NCI-H1048 (cell line): ENCODE measurements at regions not wholly inside any gene's neighbourhood (a gene's known extent, or its start where the extent isn't known, plus 50 kb on each side); places are given as distances from the start of the nearest gene placed in this dataset.
"Not testable (repeated sequence)": the region's sequence is repeated elsewhere in the genome, so short reads cannot be mapped to it uniquely, and the experiment has no call there.

Experiments
- DNase-seq: peaks from one replicate; lab custom pipeline; 2025; lab: John Stamatoyannopoulos, UW

GRCh38 chr5:53367727-53368126 is 112.7 kb upstream of the FST start:
- no peak for DNase-seq

GRCh38 chr5:53368516-53368915 is 111.9 kb upstream of the FST start:
- DNase-seq: no peak

DNA sequence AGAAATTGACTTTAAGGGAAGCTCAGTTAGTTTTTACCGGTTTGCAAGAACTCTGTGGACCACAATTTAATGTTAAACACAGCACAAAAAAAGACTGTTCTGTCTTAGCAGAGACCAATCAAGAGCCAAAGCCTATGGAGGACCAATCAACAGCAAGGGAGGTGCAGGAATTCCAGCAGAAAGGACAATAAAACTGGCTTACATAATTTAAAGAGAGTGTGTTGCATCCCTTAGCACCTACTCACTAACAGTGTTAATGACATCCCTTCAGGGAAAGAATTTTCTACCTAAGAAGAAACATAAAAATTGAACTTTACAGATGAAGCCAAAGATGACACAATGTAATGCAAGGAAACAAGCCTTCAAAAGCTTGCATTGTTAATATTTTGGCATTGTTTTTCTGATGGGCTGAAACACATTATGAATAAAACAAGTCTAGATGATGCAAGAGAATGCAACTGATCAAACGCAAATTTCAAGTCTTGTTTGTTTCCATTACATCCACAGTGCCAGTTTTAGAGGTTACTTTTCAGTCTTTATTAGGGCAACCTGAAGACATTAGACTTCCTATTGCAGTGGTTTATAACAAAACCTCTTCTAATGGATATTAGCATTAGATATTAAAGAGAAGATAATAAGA is 111.3 kb upstream of the FST start:
- DNase-seq: no peak

GRCh38 chr5:53369681-53370080 is 110.7 kb upstream of the FST start:
- no peak for DNase-seq

- no peak for DNase-seq
These were observed 106.8 kb upstream of the FST start for GRCh38 chr5:53373451-53374158.

GRCh38 chr5:53376853-53377252 is 103.6 kb upstream of the FST start:
- no peak for DNase-seq

DNA sequence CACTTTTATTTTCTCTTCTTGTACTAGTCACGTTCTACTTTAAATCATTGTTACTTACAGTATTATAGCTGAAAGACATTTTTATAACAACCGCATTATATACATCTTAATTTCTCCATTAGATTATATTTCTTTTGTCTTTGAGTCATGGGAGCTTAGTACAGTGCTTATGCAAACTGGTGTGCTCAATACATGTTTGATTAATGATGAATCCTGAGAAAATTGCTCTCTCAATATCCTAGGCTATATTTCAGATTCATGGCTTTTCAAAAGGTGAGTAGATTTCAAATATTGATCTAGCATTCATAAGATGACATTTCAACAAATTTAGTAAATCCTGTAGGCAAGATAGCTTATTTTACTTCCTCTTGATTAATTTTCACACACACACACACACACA is 102.2 kb upstream of the FST start:
- DNase-seq: no peak

GRCh38 chr5:53378590-53379247 is 101.7 kb upstream of the FST start:
- DNase-seq: no peak

- no peak for DNase-seq
These were observed 94.1 kb upstream of the FST start for GRCh38 chr5:53386341-53386740.

GRCh38 chr5:53389093-53389492 is 91.3 kb upstream of the FST start:
- DNase-seq: no peak

- no peak for DNase-seq
These were observed 88.4 kb upstream of the FST start for GRCh38 chr5:53392073-53392472.

- DNase-seq: no peak
These were observed 85.6 kb upstream of the FST start for GRCh38 chr5:53394808-53395207.

DNA sequence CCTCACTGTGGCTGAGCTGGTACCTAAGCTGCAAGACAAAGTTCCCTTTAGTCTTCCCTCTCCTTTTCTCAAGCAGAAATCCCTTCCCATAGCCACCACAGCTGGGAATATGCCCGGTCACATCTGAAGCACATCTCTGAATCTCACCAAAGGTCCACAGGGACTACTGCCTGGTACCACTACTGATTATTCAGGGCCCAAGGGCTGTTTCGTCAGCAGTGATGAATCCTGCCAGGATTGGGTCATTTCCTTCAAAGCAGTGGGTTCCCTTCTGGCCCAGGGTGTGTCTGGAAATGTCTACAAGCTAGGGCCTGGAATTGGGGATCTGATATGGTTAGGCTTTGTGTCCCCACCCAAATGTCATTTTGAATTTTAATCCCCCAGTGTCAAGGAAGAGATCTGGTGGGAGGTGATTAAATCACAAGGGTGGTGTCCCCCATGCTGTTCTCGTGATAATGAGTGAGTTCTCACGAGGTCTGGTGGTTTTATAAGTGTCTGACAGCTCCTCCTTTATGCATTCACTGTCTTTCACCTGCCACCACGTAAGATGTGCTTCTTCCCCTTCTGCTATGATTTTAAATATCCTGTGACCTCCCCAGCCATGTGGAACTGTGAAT is 83.2 kb upstream of the FST start:
- DNase-seq: no peak

DNA sequence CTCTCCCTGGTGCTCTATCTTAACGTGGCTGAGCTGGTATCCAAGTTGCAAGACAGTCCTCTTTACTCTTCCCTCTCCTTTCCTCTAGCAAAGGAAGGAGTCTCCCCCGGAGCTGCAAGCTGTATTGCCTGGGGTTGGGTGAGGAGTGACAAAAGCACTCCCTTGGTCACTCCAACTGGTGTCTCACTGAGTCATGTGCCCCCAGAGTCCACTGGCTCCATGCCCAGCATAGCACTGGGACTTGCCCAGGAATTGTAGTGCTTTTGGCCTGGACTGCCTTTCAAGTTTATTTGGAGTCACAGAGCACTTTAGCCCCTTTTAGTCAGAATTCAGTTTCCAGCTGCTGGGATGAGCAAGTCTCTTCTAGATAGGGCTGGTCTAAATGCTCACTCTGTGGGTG is 82.6 kb upstream of the FST start:
- no peak for DNase-seq

DNA sequence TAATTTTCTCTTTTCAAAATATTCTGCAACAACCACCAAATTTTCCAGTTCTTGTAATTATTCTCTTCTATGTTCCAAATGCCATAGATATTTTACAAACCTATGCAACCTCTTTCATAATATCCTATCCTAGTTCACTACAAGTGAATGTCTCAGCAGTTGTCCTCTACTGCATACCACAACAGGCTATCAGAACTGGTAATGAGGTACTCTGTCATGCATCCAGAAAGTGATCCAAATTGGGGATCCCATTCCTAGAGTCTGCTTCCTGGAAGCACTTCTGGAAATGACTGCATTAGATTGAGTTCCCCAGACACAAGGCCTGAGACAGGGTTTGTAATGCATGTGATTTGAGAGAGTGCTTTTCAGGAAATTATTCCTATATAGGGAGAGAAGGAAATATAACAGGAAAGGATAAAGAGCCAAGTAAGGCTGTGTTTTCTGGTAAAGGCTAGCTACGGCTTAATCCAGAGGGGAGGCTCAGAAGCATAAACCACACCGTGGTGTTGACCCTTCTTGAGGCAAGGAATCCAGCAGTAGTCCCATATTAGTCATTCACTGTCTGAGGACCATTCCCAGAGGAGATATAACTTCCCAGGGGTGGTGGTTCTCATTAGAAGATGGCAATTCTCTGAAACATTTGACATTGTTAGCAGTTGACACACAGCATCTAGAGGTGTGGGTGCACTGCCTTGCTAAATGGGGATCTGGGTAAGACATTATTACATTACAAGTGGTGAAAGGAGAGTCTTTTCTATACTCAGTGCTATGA is 80.3 kb upstream of the FST start:
- no peak for DNase-seq

GRCh38 chr5:53403291-53403690 is 77.1 kb upstream of the FST start:
- no peak for DNase-seq

GRCh38 chr5:53403758-53404157 is 76.7 kb upstream of the FST start:
- no peak for DNase-seq

DNA sequence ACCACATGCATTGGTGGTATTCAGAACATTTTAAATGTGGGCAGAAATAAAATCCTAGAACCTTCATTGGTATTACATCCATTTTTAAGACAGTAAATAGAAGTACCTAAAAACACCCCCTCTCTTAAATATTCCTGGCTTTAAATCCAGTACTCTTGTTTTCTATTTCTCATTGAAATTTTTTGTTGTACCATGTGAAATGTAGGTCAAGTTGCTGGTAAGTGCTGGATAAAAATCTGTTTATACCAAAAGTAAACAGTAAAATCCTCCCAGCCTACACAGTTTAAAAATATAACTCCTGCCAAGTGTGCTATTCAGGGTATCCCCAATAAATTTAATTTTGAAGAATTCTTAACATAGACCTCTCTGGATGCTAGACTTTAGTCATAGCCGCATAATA is 75.0 kb upstream of the FST start:
- no peak for DNase-seq

- DNase-seq: no peak
These were observed 73.7 kb upstream of the FST start for GRCh38 chr5:53406630-53407316.

DNA sequence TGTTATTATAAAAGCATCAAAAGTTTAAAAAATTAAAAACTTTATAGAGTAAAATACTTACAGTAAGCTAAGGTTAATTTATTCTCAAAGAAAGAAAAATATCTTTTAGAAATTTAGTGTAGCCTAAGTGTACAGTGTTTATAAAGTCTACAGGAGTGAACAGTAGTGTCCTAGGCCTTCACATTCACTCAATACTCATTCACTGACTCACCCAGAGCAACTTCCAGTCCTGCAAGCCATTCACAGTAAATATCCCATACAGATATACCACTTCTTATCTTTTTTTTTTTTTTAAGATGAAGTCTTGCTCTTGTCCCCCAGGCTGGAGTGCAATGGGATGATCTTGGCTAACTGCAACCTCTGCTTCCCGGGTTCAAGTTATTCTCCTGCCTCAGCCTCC is 73.1 kb upstream of the FST start:
- no peak for DNase-seq

DNA sequence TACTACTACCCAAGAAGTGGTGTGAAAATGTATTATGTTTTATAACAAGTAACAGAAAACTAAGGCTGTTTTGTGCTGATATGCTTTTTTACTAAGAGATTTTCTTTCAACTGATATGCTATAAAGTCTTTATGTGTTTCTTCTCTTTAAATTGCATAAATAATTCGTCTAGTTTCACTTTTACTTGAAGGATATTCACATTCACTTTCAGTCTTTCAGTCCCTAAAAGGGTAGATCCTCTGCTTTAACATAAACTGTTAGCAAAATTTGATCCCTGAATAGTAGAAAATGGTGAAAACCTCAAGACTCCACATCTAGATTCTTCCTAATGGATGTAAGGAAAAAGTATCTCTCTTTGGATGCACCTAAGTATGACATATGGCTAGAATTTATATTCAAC is 69.0 kb upstream of the FST start:
- no peak for DNase-seq

DNA sequence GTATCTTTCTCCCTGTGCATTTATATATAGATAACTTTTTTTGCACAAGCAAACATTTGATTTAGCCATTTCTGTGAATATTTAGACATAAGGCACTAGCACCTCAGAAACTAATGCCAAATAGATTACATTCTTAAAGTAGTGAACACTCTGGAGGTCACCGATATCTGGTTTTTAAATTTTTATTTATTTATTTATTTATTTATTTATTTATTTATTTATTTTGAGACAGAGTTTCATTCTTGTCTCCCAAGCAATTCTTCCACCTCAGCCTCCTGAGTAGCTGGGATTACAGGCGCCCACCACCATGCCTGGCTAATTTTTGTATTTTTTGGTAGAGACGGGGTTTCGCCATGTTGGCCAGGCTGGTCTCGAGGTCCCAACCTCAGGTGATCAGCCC is 67.9 kb upstream of the FST start:
- DNase-seq: not testable (repeated sequence)
